HUES48 (cell line): ENCODE measurements at regions not wholly inside any gene's neighbourhood (a gene's known extent, or its start where the extent isn't known, plus 50 kb on each side); places are given as distances from the start of the nearest gene placed in this dataset.

Experiments
- H3K27ac ChIP-seq: one replicate; pipeline ENCODE4 v1.7.0; 2013; ENCODE audit warnings: low read depth, low read length, inconsistent platforms
- H3K27me3 ChIP-seq: 2 replicates; pipeline ENCODE4 v1.6.1; 2013; ENCODE audit warnings: mild to moderate bottlenecking, low read length; ENCODE audit not compliant: control insufficient read depth, insufficient read depth
- H3K36me3 ChIP-seq: 2 replicates; pipeline ENCODE4 v1.6.1; 2013; ENCODE audit warnings: low read length; ENCODE audit not compliant: control insufficient read depth, insufficient read depth
- H3K4me1 ChIP-seq: 2 replicates; pipeline ENCODE4 v1.6.1; 2013; ENCODE audit warnings: mild to moderate bottlenecking, low read length; ENCODE audit not compliant: control insufficient read depth, insufficient read depth
- H3K4me3 ChIP-seq: 2 replicates; pipeline ENCODE4 v1.5.1; 2013; ENCODE audit warnings: mild to moderate bottlenecking, low read depth, low read length
- H3K9ac ChIP-seq: 2 replicates; pipeline ENCODE4 v1.6.1; 2013; ENCODE audit warnings: mild to moderate bottlenecking, low read depth, low read length, moderate library complexity
- H3K9me3 ChIP-seq: 2 replicates; pipeline ENCODE4 v1.6.1; 2013; ENCODE audit warnings: low read length; ENCODE audit not compliant: control insufficient read depth, insufficient read depth

- H3K36me3 ChIP-seq, result no peaks in the 10 kb centered on the region
- no peaks in the 10 kb centered on the region for H3K9me3 ChIP-seq
- no peak overlapping the region for H3K9ac ChIP-seq
- H3K27ac ChIP-seq, result no peak overlapping the region
- H3K4me1 ChIP-seq, result peaks cover 1% of the 10 kb centered on the region; the same call in 1 of the 2 replicates
- no peaks in the 10 kb centered on the region for H3K27me3 ChIP-seq
- H3K4me3 ChIP-seq, result no peak overlapping the region
Observed at GRCh38 chr2:37471104-37471503, 126.7 kb downstream of the QPCT start.

GRCh38 chr2:37471994-37472393 lies 127.6 kb downstream of the QPCT start:
- H3K4me1 ChIP-seq, result peaks cover 7% of the 10 kb centered on the region; the same call in 1 of the 2 replicates
- H3K27me3 ChIP-seq, result no peaks in the 10 kb centered on the region
- no peaks in the 10 kb centered on the region for H3K9me3 ChIP-seq
- no peak overlapping the region for H3K4me3 ChIP-seq
- no peak overlapping the region for H3K9ac ChIP-seq
- H3K36me3 ChIP-seq, result no peaks in the 10 kb centered on the region
- no peak overlapping the region for H3K27ac ChIP-seq

GRCh38 chr2:37472959-37473358 lies 128.5 kb downstream of the QPCT start:
- H3K27ac ChIP-seq, result no peak overlapping the region
- H3K36me3 ChIP-seq, result no peaks in the 10 kb centered on the region
- no peak overlapping the region for H3K4me3 ChIP-seq
- H3K27me3 ChIP-seq, result no peaks in the 10 kb centered on the region
- H3K4me1 ChIP-seq, result peaks cover 7% of the 10 kb centered on the region; the same call in 1 of the 2 replicates
- no peak overlapping the region for H3K9ac ChIP-seq
- no peaks in the 10 kb centered on the region for H3K9me3 ChIP-seq

- Histone ChIP-seq H3K27ac (no peak overlapping the region), H3K27me3 (no peaks in the 10 kb centered on the region), H3K9ac (no peak overlapping the region), H3K4me3 (no peak overlapping the region), H3K9me3 (no peaks in the 10 kb centered on the region; the same call in 1 of the 2 replicates), H3K36me3 (no peaks in the 10 kb centered on the region), H3K4me1 (peaks cover 7% of the 10 kb centered on the region; the same call in 1 of the 2 replicates)
Observed at GRCh38 chr2:37476411-37476810, 132.0 kb downstream of the QPCT start.

GRCh38 chr2:37477921-37478320 lies 133.5 kb downstream of the QPCT start:
- no peaks in the 10 kb centered on the region for H3K27me3 ChIP-seq
- no peak overlapping the region for H3K9ac ChIP-seq
- peaks cover 7% of the 10 kb centered on the region; the same call in 1 of the 2 replicates for H3K4me1 ChIP-seq
- no peaks in the 10 kb centered on the region for H3K36me3 ChIP-seq
- H3K27ac ChIP-seq, result no peak overlapping the region
- H3K9me3 ChIP-seq, result no peaks in the 10 kb centered on the region; the same call in none of the 2 replicates
- H3K4me3 ChIP-seq, result no peak overlapping the region

- Histone ChIP-seq H3K36me3 (no peaks in the 10 kb centered on the region), H3K9me3 (no peaks in the 10 kb centered on the region; the same call in none of the 2 replicates), H3K27me3 (no peaks in the 10 kb centered on the region), H3K4me3 (no peak overlapping the region), H3K4me1 (peaks cover 4% of the 10 kb centered on the region; the same call in 1 of the 2 replicates), H3K27ac (no peak overlapping the region), H3K9ac (no peak overlapping the region)
Observed at GRCh38 chr2:37481244-37481643, 136.8 kb downstream of the QPCT start.

- H3K9ac ChIP-seq, result no peak overlapping the region
- H3K27ac ChIP-seq, result no peak overlapping the region
- no peak overlapping the region for H3K4me3 ChIP-seq
- no peaks in the 10 kb centered on the region for H3K27me3 ChIP-seq
- H3K36me3 ChIP-seq, result no peaks in the 10 kb centered on the region
- H3K4me1 ChIP-seq, result no peaks in the 10 kb centered on the region
- H3K9me3 ChIP-seq, result peaks cover 10% of the 10 kb centered on the region; the same call in 1 of the 2 replicates
Observed at GRCh38 chr2:37489041-37489456, 144.6 kb downstream of the QPCT start.

GRCh38 chr2:37489536-37489935 lies 145.1 kb downstream of the QPCT start:
- peaks cover 10% of the 10 kb centered on the region; the same call in 1 of the 2 replicates for H3K9me3 ChIP-seq
- H3K27ac ChIP-seq, result no peak overlapping the region
- no peak overlapping the region for H3K4me3 ChIP-seq
- no peaks in the 10 kb centered on the region for H3K4me1 ChIP-seq
- H3K9ac ChIP-seq, result no peak overlapping the region
- H3K27me3 ChIP-seq, result no peaks in the 10 kb centered on the region
- H3K36me3 ChIP-seq, result no peaks in the 10 kb centered on the region

GRCh38 chr2:37493425-37493824 lies 149.0 kb downstream of the QPCT start:
- H3K4me1 ChIP-seq, result no peaks in the 10 kb centered on the region
- H3K9ac ChIP-seq, result no peak overlapping the region
- H3K27me3 ChIP-seq, result no peaks in the 10 kb centered on the region
- H3K36me3 ChIP-seq, result no peaks in the 10 kb centered on the region
- peaks cover 10% of the 10 kb centered on the region; the same call in 1 of the 2 replicates for H3K9me3 ChIP-seq
- H3K4me3 ChIP-seq, result no peak overlapping the region
- no peak overlapping the region for H3K27ac ChIP-seq

- Histone ChIP-seq H3K9me3 (no peaks in the 10 kb centered on the region), H3K27ac (no peak overlapping the region), H3K27me3 (no peaks in the 10 kb centered on the region), H3K9ac (no peak overlapping the region), H3K36me3 (no peaks in the 10 kb centered on the region), H3K4me1 (no peaks in the 10 kb centered on the region), H3K4me3 (no peak overlapping the region)
Observed at GRCh38 chr2:37499113-37499512, 154.7 kb downstream of the QPCT start.

GRCh38 chr2:37500031-37500430 lies 155.6 kb downstream of the QPCT start:
- Histone ChIP-seq H3K4me3 (no peak overlapping the region), H3K27ac (no peak overlapping the region), H3K9ac (no peak overlapping the region), H3K36me3 (no peaks in the 10 kb centered on the region), H3K9me3 (no peaks in the 10 kb centered on the region), H3K27me3 (no peaks in the 10 kb centered on the region), H3K4me1 (no peaks in the 10 kb centered on the region)
